Stomach (tissue), 8 donors: ENCODE measurements at regions not wholly inside any gene's neighbourhood (a gene's known extent, or its start where the extent isn't known, plus 50 kb on each side); places are given as distances from the start of the nearest gene placed in this dataset.

ENCODE experiments used
- DNase-seq, 2 donors: peaks; one replicate each; pipeline versions ENCODE4 v3.0.0 to v3.0.0-alpha.2; 2013 to 2019
- H3K27ac ChIP-seq, 5 donors: fragments of 200-600 bp in 4 of 5; sonication (generic) in 4 of 5; one replicate each; pipeline ENCODE4 v1.5.1; 2013 to 2019; ENCODE audit warnings: mild to moderate bottlenecking in 1 of 5, moderate library complexity in 1 of 5
- H3K27me3 ChIP-seq, 3 donors: fragments of 200-600 bp; sonication (generic); one replicate each; pipeline ENCODE4 v1.5.1; 2017 to 2019; ENCODE audit warnings: mixed run types in 1 of 3
- H3K36me3 ChIP-seq, 4 donors: fragments of 200-600 bp; sonication (generic); 1 replicate in 3 of 4; 2 replicates in 1 of 4; pipeline ENCODE4 v1.5.1; 2016 to 2019
- H3K4me1 ChIP-seq, 4 donors: fragments of 200-600 bp; sonication (generic); one replicate each; pipeline ENCODE4 v1.5.1; 2016 to 2019
- H3K4me3 ChIP-seq, 4 donors: fragments of 200-600 bp; sonication (generic) in 3 of 4; one replicate each; pipeline ENCODE4 v1.5.1; 2016 to 2019; ENCODE audit warnings: mild to moderate bottlenecking in 1 of 4
- H3K9me3 ChIP-seq, 4 donors: fragments of 200-600 bp; sonication (generic); one replicate each; pipeline ENCODE4 v1.5.1; 2016 to 2019
- EP300 ChIP-seq: sonication (generic); formaldehyde crosslinking; IDR thresholded peaks from one replicate; pipeline ENCODE4 v1.6.1; 2017; ENCODE audit warnings: antibody characterized with exemption
- POLR2A ChIP-seq, 4 donors: fragments of 450-650 bp; IDR thresholded peaks; one replicate each; pipeline ENCODE4 v1.6.1; 2016; ENCODE audit warnings: antibody characterized with exemption in 4 of 4, control low read depth in 2 of 4, mild to moderate bottlenecking in 1 of 4, moderate library complexity in 1 of 4
- POLR2AphosphoS5 ChIP-seq, 3 donors: sonication (generic); formaldehyde crosslinking; IDR thresholded peaks; one replicate each; pipeline ENCODE4 v1.6.1; 2016; ENCODE audit warnings: antibody characterized with exemption in 3 of 3
- WGBS, 5 donors: extraction: QIAGEN DNeasy Blood & Tissue Kit in 3 of 5; methylation state at CpG; one replicate each; pipeline versions ENCODE4 v1.1.5 to v1.1.7; 2013 to 2018; 5-methylcytosine and 5-hydroxymethylcytosine counted together
- intact Hi-C: fragments of 100-400 bp; cut with DNase I; formaldehyde crosslinking; loops from one replicate; pipeline ENCODE4 v1.15.1; 2023; ENCODE audit warnings: low total_unique reads
- TF ChIP-seq, protein P1 (sequence below), 7 experiments: fragments of 450-650 bp in 4 of 7; fragments of 200-600 bp in 3 of 7; sonication (generic) in 3 of 7; IDR thresholded peaks; one replicate each; pipeline ENCODE4 v1.5.1; 2016 to 2019; ENCODE audit warnings: antibody characterized with exemption in 7 of 7, control low read depth in 2 of 7, mild to moderate bottlenecking in 1 of 7
- donor health status: healthy with polysubstance abuse.
- donor health status: Bipolar disorder and iron deficiency.
- donor health status: healthy.

DNA sequence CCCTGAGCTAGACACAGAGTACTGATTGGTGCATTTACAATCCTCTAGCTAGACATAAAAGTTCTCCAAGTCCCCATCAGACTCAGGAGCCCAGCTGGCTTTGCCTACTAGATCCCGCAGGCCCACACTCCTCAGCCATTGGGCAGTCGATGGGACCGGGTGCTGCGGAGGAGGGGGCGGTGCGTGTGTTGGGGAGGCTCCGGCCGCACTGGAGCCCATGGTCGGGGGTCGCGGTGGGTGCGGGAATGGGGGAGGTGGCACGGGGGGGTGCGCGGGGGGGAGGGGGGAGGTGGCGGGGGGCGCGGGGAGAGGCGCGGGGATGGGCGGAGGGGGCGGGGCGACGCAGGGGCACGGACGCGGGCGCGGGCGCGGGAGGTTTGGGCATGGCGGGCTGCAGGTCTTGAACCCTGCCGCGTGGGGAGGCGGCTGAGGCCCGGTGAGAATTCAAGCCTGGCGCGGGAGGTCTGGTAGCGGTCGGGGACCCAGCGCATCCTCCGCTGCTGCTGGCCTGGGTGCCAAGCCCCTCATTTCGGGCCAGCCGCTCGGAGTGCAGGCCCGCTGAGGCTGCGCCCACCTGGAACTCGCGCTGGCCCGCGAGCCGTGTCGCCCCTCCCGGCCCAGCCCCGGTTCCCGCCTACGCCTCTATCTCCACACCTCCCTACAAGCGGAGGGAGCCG lies 674.1 kb downstream of the SLITRK5 start:
- Histone ChIP-seq H3K36me3 (no peaks in the 10 kb centered on the region), H3K4me3 (no peak overlapping the region), H3K27ac (no peak overlapping the region), H3K4me1 (no peaks in the 10 kb centered on the region), H3K27me3 (no peaks in the 10 kb centered on the region), H3K9me3 (peaks cover 0 to 18% (median 4%) of the 10 kb centered on the region in 4 donors)
- DNase-seq, result no peak
- WGBS, 5 donors, result 93 to 98% (median 96%) methylated on average over 24 to 58 of the region's 59 CpGs
- intact Hi-C loops, result no loop called here
- TF ChIP-seq POLR2AphosphoS5 (IDR thresholded peaks at IDR 0.05) (no peak), POLR2A (IDR thresholded peaks at IDR 0.05) (no peak), EP300 (no peak)
- TF ChIP-seq, protein P1, sequence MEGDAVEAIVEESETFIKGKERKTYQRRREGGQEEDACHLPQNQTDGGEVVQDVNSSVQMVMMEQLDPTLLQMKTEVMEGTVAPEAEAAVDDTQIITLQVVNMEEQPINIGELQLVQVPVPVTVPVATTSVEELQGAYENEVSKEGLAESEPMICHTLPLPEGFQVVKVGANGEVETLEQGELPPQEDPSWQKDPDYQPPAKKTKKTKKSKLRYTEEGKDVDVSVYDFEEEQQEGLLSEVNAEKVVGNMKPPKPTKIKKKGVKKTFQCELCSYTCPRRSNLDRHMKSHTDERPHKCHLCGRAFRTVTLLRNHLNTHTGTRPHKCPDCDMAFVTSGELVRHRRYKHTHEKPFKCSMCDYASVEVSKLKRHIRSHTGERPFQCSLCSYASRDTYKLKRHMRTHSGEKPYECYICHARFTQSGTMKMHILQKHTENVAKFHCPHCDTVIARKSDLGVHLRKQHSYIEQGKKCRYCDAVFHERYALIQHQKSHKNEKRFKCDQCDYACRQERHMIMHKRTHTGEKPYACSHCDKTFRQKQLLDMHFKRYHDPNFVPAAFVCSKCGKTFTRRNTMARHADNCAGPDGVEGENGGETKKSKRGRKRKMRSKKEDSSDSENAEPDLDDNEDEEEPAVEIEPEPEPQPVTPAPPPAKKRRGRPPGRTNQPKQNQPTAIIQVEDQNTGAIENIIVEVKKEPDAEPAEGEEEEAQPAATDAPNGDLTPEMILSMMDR (IDR thresholded peaks at IDR 0.05), result no peak

DNA sequence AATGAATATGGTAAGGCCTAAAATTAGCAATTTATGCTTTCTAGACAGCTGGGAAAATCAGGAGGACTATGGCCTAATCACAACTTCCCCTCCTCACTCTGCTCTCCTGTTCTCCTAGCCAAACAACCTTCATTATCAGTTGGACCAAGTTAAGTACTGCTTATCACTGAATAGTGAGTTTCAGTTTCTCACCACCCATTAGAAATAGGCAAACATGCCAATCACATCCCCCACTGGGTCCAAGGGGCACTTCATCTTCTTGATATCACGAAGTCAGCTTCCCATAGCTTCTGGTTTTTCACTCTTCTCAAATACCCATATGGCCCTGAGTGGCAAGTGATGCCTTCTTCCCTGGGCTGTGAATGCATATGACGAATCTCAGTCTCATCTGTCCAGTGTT lies 689.6 kb downstream of the SLITRK5 start:
- intact Hi-C loops, result no loop called here

DNA sequence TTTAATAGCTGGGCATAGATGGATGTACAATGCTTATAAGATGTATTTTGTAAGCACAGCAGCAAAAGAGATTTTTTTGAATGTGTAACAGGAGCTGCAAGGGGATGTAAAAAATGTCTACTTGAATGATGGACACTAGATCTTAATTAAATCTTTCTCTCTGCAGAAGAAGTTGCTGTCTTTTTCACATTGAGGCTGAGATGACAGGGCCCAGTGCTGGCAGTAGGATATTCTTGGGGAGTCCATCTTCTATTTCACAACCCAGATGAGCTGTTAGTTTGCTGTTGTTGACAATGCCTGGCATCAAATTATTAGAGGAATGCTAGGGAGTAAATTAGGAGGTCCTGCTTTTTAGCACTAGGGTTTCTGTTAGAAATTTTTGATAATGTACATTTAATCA lies 698.7 kb downstream of the SLITRK5 start:
- peaks cover 0 to 12% (median 8%) of the 10 kb centered on the region in 4 donors for H3K9me3 ChIP-seq
- no peaks in the 10 kb centered on the region for H3K4me1 ChIP-seq
- no peaks in the 10 kb centered on the region for H3K36me3 ChIP-seq
- intact Hi-C loops, result no loop called here
- no peaks in the 10 kb centered on the region for H3K27me3 ChIP-seq
- TF ChIP-seq POLR2A (IDR thresholded peaks at IDR 0.05), result no peak
- TF ChIP-seq POLR2AphosphoS5 (IDR thresholded peaks at IDR 0.05), result no peak
- TF ChIP-seq EP300, result no peak
- TF ChIP-seq, protein P1 (IDR thresholded peaks at IDR 0.05), result no peak
- no peak overlapping the region for H3K4me3 ChIP-seq
- peak in 1 of 2 donors; percentile 8 for DNase-seq
- H3K27ac ChIP-seq, result no peak overlapping the region

More for the DNA sequence above, 689.6 kb downstream of the SLITRK5 start:
- TF ChIP-seq POLR2AphosphoS5 (IDR thresholded peaks at IDR 0.05) (no peak), EP300 (no peak), POLR2A (IDR thresholded peaks at IDR 0.05) (no peak)
- TF ChIP-seq, protein P1 (IDR thresholded peaks at IDR 0.05), result no peak
- DNase-seq, result peak in 1 of 2 donors; percentile 31
- no peak overlapping the region for H3K27ac ChIP-seq
- no peaks in the 10 kb centered on the region for H3K36me3 ChIP-seq
- 39 to 68% (median 55%) methylated on average over 2 of the region's 2 CpGs for WGBS, 5 donors
- H3K4me3 ChIP-seq, result no peak overlapping the region
- peaks cover 0 to 1% (median 0%) of the 10 kb centered on the region in 4 donors for H3K9me3 ChIP-seq
- H3K27me3 ChIP-seq, result no peaks in the 10 kb centered on the region
- H3K4me1 ChIP-seq, result no peaks in the 10 kb centered on the region

- no peaks in the 10 kb centered on the region for H3K36me3 ChIP-seq
- intact Hi-C loops, result no loop called here
- no peaks in the 10 kb centered on the region for H3K27me3 ChIP-seq
- H3K4me3 ChIP-seq, result no peak overlapping the region
- H3K9me3 ChIP-seq, result peaks cover 0 to 12% (median 8%) of the 10 kb centered on the region in 4 donors
- no peak for DNase-seq
- no peak overlapping the region for H3K27ac ChIP-seq
- 50 to 65% (median 53%) methylated on average over 2 of the region's 2 CpGs for WGBS, 5 donors
- H3K4me1 ChIP-seq, result no peaks in the 10 kb centered on the region
- no peak for TF ChIP-seq POLR2AphosphoS5 (IDR thresholded peaks at IDR 0.05)
- TF ChIP-seq EP300, result no peak
- no peak for TF ChIP-seq POLR2A (IDR thresholded peaks at IDR 0.05)
- TF ChIP-seq, protein P1 (IDR thresholded peaks at IDR 0.05), result no peak
Measured at GRCh38 chr13:88376760-88377388, 705.7 kb downstream of the SLITRK5 start.
